ENCODE measurements at regions not wholly inside any gene's neighbourhood (a gene's known extent, or its start where the extent isn't known, plus 50 kb on each side); places are given as distances from the start of the nearest gene placed in this dataset.

GRCh38 chr5:52603778-52604554 lies 183.8 kb upstream of the ITGA1 start:
- in situ Hi-C loops (cut with MboI; ENCODE audit: low sequenced_read_pairs), result no loop called here

GRCh38 chr5:52605317-52606313 lies 182.1 kb upstream of the ITGA1 start:
- in situ Hi-C loops (cut with MboI; ENCODE audit: low sequenced_read_pairs), result no loop called here

- in situ Hi-C loops (cut with MboI; ENCODE audit: low sequenced_read_pairs), result no loop called here
These were observed 180.4 kb upstream of the ITGA1 start for GRCh38 chr5:52607227-52607824.

GRCh38 chr5:52620315-52620714 lies 167.4 kb upstream of the ITGA1 start:
- in situ Hi-C loops (cut with MboI; ENCODE audit: low sequenced_read_pairs), result no loop called here

- in situ Hi-C loops (cut with MboI; ENCODE audit: low sequenced_read_pairs), result no loop called here
These were observed 164.4 kb upstream of the ITGA1 start for GRCh38 chr5:52623291-52623690.

- in situ Hi-C loops (cut with MboI; ENCODE audit: low sequenced_read_pairs), result no loop called here
These were observed 163.4 kb upstream of the ITGA1 start for GRCh38 chr5:52624291-52624690.

GRCh38 chr5:52626312-52626711 lies 161.4 kb upstream of the ITGA1 start:
- in situ Hi-C loops (cut with MboI; ENCODE audit: low sequenced_read_pairs), result loop anchor here (25.0 kb wide), 1 partner anchor 1664 kb away; no protein-coding TSS in a partner anchor

GRCh38 chr5:52627740-52628139 lies 160.0 kb upstream of the ITGA1 start:
- in situ Hi-C loops (cut with MboI; ENCODE audit: low sequenced_read_pairs), result loop anchor here (25.0 kb wide), 1 partner anchor 1665 kb away; no protein-coding TSS in a partner anchor

- in situ Hi-C loops (cut with MboI; ENCODE audit: low sequenced_read_pairs), result loop anchor here (25.0 kb wide), 1 partner anchor 1670 kb away; no protein-coding TSS in a partner anchor
These were observed 155.4 kb upstream of the ITGA1 start for GRCh38 chr5:52632281-52632680.

- in situ Hi-C loops (cut with MboI; ENCODE audit: low sequenced_read_pairs), result loop anchor here (25.0 kb wide), 1 partner anchor 1672 kb away; no protein-coding TSS in a partner anchor
These were observed 153.5 kb upstream of the ITGA1 start for GRCh38 chr5:52634171-52634570.

GRCh38 chr5:52638732-52639131 lies 149.0 kb upstream of the ITGA1 start:
- in situ Hi-C loops (cut with MboI; ENCODE audit: low sequenced_read_pairs), result loop anchor here (25.0 kb wide), 1 partner anchor 1676 kb away; no protein-coding TSS in a partner anchor

- in situ Hi-C loops (cut with MboI; ENCODE audit: low sequenced_read_pairs), result loop anchor here (25.0 kb wide), 1 partner anchor 1686 kb away; no protein-coding TSS in a partner anchor
These were observed 139.0 kb upstream of the ITGA1 start for GRCh38 chr5:52648726-52649125.

GRCh38 chr5:52655163-52655562 lies 132.6 kb upstream of the ITGA1 start:
- in situ Hi-C loops (cut with MboI; ENCODE audit: low sequenced_read_pairs), result no loop called here

- in situ Hi-C loops (cut with MboI; ENCODE audit: low sequenced_read_pairs), result no loop called here
These were observed 131.0 kb upstream of the ITGA1 start for GRCh38 chr5:52656569-52657246.

GRCh38 chr5:52657247-52657645 lies 130.5 kb upstream of the ITGA1 start:
- in situ Hi-C loops (cut with MboI; ENCODE audit: low sequenced_read_pairs), result no loop called here

- in situ Hi-C loops (cut with MboI; ENCODE audit: low sequenced_read_pairs), result no loop called here
These were observed 129.5 kb upstream of the ITGA1 start for GRCh38 chr5:52658246-52658645.

GRCh38 chr5:52660621-52661020 lies 127.1 kb upstream of the ITGA1 start:
- in situ Hi-C loops (cut with MboI; ENCODE audit: low sequenced_read_pairs), result no loop called here

GRCh38 chr5:52661903-52662595 lies 125.7 kb upstream of the ITGA1 start:
- in situ Hi-C loops (cut with MboI; ENCODE audit: low sequenced_read_pairs), result no loop called here

- in situ Hi-C loops (cut with MboI; ENCODE audit: low sequenced_read_pairs), result no loop called here
These were observed 122.2 kb upstream of the ITGA1 start for GRCh38 chr5:52665559-52665958.

GRCh38 chr5:52668139-52668538 lies 119.6 kb upstream of the ITGA1 start:
- in situ Hi-C loops (cut with MboI; ENCODE audit: low sequenced_read_pairs), result no loop called here

All from HL-60/S4 treated with retinoic acid at 250 ng/mL for 4 days and 3 days (cell line).